IMR-90 (cell line): ENCODE measurements at regions not wholly inside any gene's neighbourhood (a gene's known extent, or its start where the extent isn't known, plus 50 kb on each side); places are given as distances from the start of the nearest gene placed in this dataset.

Source experiments
- ATAC-seq: fragments of 200-7000 bp; cut with Tn5 transposase; 2 replicates; pipeline ENCODE4 v1.9.1; 2020; ENCODE audit warnings: low read depth, mild to moderate bottlenecking, moderate library complexity
- BruUV-seq: library from RNA; stranded (reverse); fragments of 400-500 nt; replicated peaks from 2 replicates; lab custom pipeline; 2021; lab: Mats Ljungman, UMichigan
- CTCF ChIA-PET: fragments of 300-600 bp; formaldehyde crosslinking; extraction: SDS; loops from one replicate; lab custom pipeline; 2021; ENCODE audit warnings: antibody characterized with exemption; lab: Yijun Ruan, JAX
- POLR2A ChIA-PET: fragments of 300-600 bp; sonication (Branson Sonifier 250); formaldehyde crosslinking; loops from one replicate; lab custom pipeline; 2022; ENCODE audit warnings: antibody characterized with exemption; ENCODE audit not compliant: unreplicated experiment; lab: Charles Lee
- DNase-seq: peaks from one replicate; pipeline ENCODE4 v3.0.0; 2013
- H2AFZ ChIP-seq: replicated peaks from 2 replicates; pipeline ENCODE3; 2013; ENCODE audit warnings: low read length, mild to moderate bottlenecking; ENCODE audit not compliant: poor library complexity
- H2AK5ac ChIP-seq: 2 replicates; pipeline ENCODE4 v1.6.1; 2013; ENCODE audit warnings: low read depth, low read length, inconsistent platforms
- H2AK9ac ChIP-seq: replicated peaks from 2 replicates; pipeline ENCODE3; 2013; ENCODE audit warnings: mild to moderate bottlenecking, low read depth, low read length, moderate library complexity; ENCODE audit not compliant: poor library complexity
- H2BK120ac ChIP-seq: 2 replicates; pipeline ENCODE4 v1.6.1; 2013; ENCODE audit warnings: low read depth, low read length, inconsistent platforms
- H2BK15ac ChIP-seq: 3 replicates; pipeline ENCODE4 v1.6.1; 2013; ENCODE audit warnings: low read depth, low read length, inconsistent platforms
- H2BK20ac ChIP-seq: 2 replicates; pipeline ENCODE4 v1.6.1; 2013; ENCODE audit warnings: low read depth, mild to moderate bottlenecking, inconsistent platforms, low read length, moderate library complexity
- H2BK5ac ChIP-seq: 2 replicates; pipeline ENCODE4 v1.6.1; 2013; ENCODE audit warnings: mild to moderate bottlenecking, low read depth, low read length, inconsistent platforms; ENCODE audit not compliant: poor library complexity, severe bottlenecking
- H3K14ac ChIP-seq: replicated peaks from 2 replicates; pipeline ENCODE4 v1.6.1; 2013; ENCODE audit warnings: low read depth, low read length, inconsistent platforms
- H3K18ac ChIP-seq: 2 replicates; pipeline ENCODE4 v1.6.1; 2013; ENCODE audit warnings: low read depth, low read length, control low read depth
- H3K23ac ChIP-seq: 2 replicates; pipeline ENCODE4 v1.6.1; 2013; ENCODE audit warnings: low read depth, low read length, inconsistent platforms
- H3K27ac ChIP-seq: 2 replicates; pipeline ENCODE4 v1.5.1; 2013; ENCODE audit warnings: mild to moderate bottlenecking, control low read depth, low read length; ENCODE audit not compliant: insufficient read depth
- H3K27me3 ChIP-seq: 2 replicates; pipeline ENCODE4 v1.6.1; 2013; ENCODE audit warnings: low read length; ENCODE audit not compliant: control insufficient read depth, insufficient read depth
- H3K36me3 ChIP-seq: 2 replicates; pipeline ENCODE4 v1.6.1; 2013; ENCODE audit warnings: low read length, mixed read lengths; ENCODE audit not compliant: control insufficient read depth, insufficient read depth
- H3K4ac ChIP-seq: 2 replicates; pipeline ENCODE4 v1.6.1; 2013; ENCODE audit warnings: low read depth, low read length, inconsistent platforms
- H3K4me1 ChIP-seq: 2 replicates; pipeline ENCODE4 v1.6.1; 2013; ENCODE audit warnings: low read length, mixed read lengths; ENCODE audit not compliant: control insufficient read depth, insufficient read depth
- H3K4me2 ChIP-seq: 2 replicates; pipeline ENCODE4 v1.6.1; 2013; ENCODE audit warnings: low read depth, mild to moderate bottlenecking, control low read depth, low read length, moderate library complexity
- H3K4me3 ChIP-seq: 2 replicates; pipeline ENCODE4 v1.5.1; 2013; ENCODE audit warnings: low read depth, mild to moderate bottlenecking, control low read depth, low read length, moderate library complexity; ENCODE audit not compliant: insufficient read depth
- H3K56ac ChIP-seq: 2 replicates; pipeline ENCODE4 v1.6.1; 2013; ENCODE audit warnings: low read length, inconsistent platforms; ENCODE audit not compliant: insufficient read depth; ENCODE audit errors: extremely low read depth
- H3K79me1 ChIP-seq, 2 experiments: 2 replicates each; pipeline ENCODE4 v1.6.1; 2013; ENCODE audit warnings: low read length in 2 of 2, inconsistent platforms in 1 of 2, low read depth in 1 of 2
- H3K9ac ChIP-seq: 2 replicates; pipeline ENCODE4 v1.6.1; 2013; ENCODE audit warnings: low read depth, low read length, control low read depth
- H3K9me1 ChIP-seq: 2 replicates; pipeline ENCODE4 v1.6.1; 2013; ENCODE audit warnings: low read length, inconsistent platforms; ENCODE audit not compliant: insufficient read depth
- H3K9me3 ChIP-seq: 2 replicates; pipeline ENCODE4 v1.6.1; 2013; ENCODE audit warnings: low read length; ENCODE audit not compliant: control insufficient read depth, insufficient read depth
- H4K20me1 ChIP-seq: 2 replicates; pipeline ENCODE4 v1.6.1; 2013; ENCODE audit warnings: low read length, inconsistent platforms; ENCODE audit not compliant: insufficient read depth
- H4K5ac ChIP-seq: 2 replicates; pipeline ENCODE4 v1.6.1; 2013; ENCODE audit warnings: mild to moderate bottlenecking, low read depth, low read length, control low read depth
- H4K8ac ChIP-seq, 2 experiments: 2 replicates each; pipeline ENCODE4 v1.6.1; 2013; ENCODE audit warnings: low read depth in 2 of 2, low read length in 2 of 2, control low read depth in 1 of 2, inconsistent platforms in 1 of 2
- H4K91ac ChIP-seq: 2 replicates; pipeline ENCODE4 v1.6.1; 2013; ENCODE audit warnings: low read depth, low read length, inconsistent platforms; ENCODE audit not compliant: insufficient read depth
- BHLHE40 ChIP-seq: fragments of 150-350 bp; IDR thresholded peaks from 2 replicates; pipeline ENCODE4 v1.6.1; 2016; ENCODE audit warnings: mild to moderate bottlenecking, low read depth, low read length
- CEBPB ChIP-seq: IDR thresholded peaks from 2 replicates; pipeline ENCODE4 v1.6.1; 2012; ENCODE audit warnings: low read depth, low read length, improper control_type of control experiment
- CHD1 ChIP-seq: IDR thresholded peaks from 2 replicates; pipeline ENCODE4 v1.6.1; 2012; ENCODE audit warnings: low read depth, low read length, improper control_type of control experiment
- ELK1 ChIP-seq: fragments of 150-350 bp; IDR thresholded peaks from 2 replicates; pipeline ENCODE4 v1.6.1; 2016; ENCODE audit warnings: low read depth, mild to moderate bottlenecking, low read length, moderate library complexity, borderline replicate concordance
- FOS ChIP-seq: fragments of 150-350 bp; IDR thresholded peaks from 2 replicates; pipeline ENCODE4 v1.6.1; 2016; ENCODE audit warnings: low read depth, low read length
- MAFK ChIP-seq: IDR thresholded peaks from 2 replicates; pipeline ENCODE4 v1.6.1; 2012; ENCODE audit warnings: low read depth, low read length, improper control_type of control experiment
- MAZ ChIP-seq: IDR thresholded peaks from 2 replicates; pipeline ENCODE4 v1.6.1; 2012; ENCODE audit warnings: low read depth, mild to moderate bottlenecking, low read length, improper control_type of control experiment, moderate library complexity, borderline replicate concordance
- MXI1 ChIP-seq: IDR thresholded peaks from 2 replicates; pipeline ENCODE4 v1.6.1; 2012; ENCODE audit warnings: low read depth, mild to moderate bottlenecking, low read length, moderate library complexity, borderline replicate concordance
- NFE2L2 ChIP-seq: fragments of 150-350 bp; IDR thresholded peaks from 2 replicates; pipeline ENCODE4 v1.6.1; 2016; ENCODE audit warnings: low read depth, mild to moderate bottlenecking, low read length
- POLR2A ChIP-seq: IDR thresholded peaks from 2 replicates; pipeline ENCODE4 v1.6.1; 2012; ENCODE audit warnings: mild to moderate bottlenecking, low read depth, low read length
- RAD21 ChIP-seq: IDR thresholded peaks from 2 replicates; pipeline ENCODE4 v1.6.1; 2012; ENCODE audit warnings: low read length, improper control_type of control experiment
- RCOR1 ChIP-seq: IDR thresholded peaks from 2 replicates; pipeline ENCODE4 v1.6.1; 2012; ENCODE audit warnings: mild to moderate bottlenecking, low read length, improper control_type of control experiment; ENCODE audit not compliant: insufficient replicate concordance
- RFX5 ChIP-seq: IDR thresholded peaks from 2 replicates; pipeline ENCODE4 v1.8.0; 2012; ENCODE audit warnings: low read depth, mild to moderate bottlenecking, low read length, moderate library complexity
- SMC3 ChIP-seq: fragments of 150-350 bp; IDR thresholded peaks from 2 replicates; pipeline ENCODE4 v1.6.1; 2016; ENCODE audit warnings: low read depth, mild to moderate bottlenecking, antibody characterized with exemption, low read length, moderate library complexity
- WGBS, 2 experiments: methylation state at CpG; one replicate each; pipeline versions ENCODE4 v1.1.5 to v1.1.7; 2013; ENCODE audit warnings: missing lambda C conversion rate in 2 of 2; ENCODE audit not compliant: insufficient read length in 1 of 2; ENCODE audit errors: extremely low coverage in 2 of 2; 5-methylcytosine and 5-hydroxymethylcytosine counted together
- dilution Hi-C: fragments of 300-500 bp; cut with HindIII; formaldehyde crosslinking; loops from one replicate; pipeline ENCODE4 v1.14.3; 2018; ENCODE audit warnings: low sequenced_read_pairs; ENCODE audit not compliant: unreplicated experiment
- in situ Hi-C: fragments of 300-500 bp; cut with MboI; formaldehyde crosslinking; loops from 3 replicates; pipeline ENCODE4 v1.14.3; 2019; ENCODE audit warnings: low sequenced_read_pairs, inconsistent platforms, mixed read lengths
- intact Hi-C: fragments of 100-400 bp; cut with micrococcal nuclease; formaldehyde crosslinking; loops from 2 replicates; pipeline ENCODE4 v1.10.0; 2022
- TF ChIP-seq, protein P1 (sequence below): conservative IDR thresholded peaks from 2 replicates; pipeline ENCODE4 v1.5.1; 2012; ENCODE audit warnings: mild to moderate bottlenecking, low read depth, low read length, improper control_type of control experiment
- TF ChIP-seq, protein P2 (sequence below): fragments of 150-350 bp; IDR thresholded peaks from 2 replicates; pipeline ENCODE4 v1.6.1; 2017; ENCODE audit warnings: mild to moderate bottlenecking, antibody characterized with exemption, low read length, low read depth

DNA sequence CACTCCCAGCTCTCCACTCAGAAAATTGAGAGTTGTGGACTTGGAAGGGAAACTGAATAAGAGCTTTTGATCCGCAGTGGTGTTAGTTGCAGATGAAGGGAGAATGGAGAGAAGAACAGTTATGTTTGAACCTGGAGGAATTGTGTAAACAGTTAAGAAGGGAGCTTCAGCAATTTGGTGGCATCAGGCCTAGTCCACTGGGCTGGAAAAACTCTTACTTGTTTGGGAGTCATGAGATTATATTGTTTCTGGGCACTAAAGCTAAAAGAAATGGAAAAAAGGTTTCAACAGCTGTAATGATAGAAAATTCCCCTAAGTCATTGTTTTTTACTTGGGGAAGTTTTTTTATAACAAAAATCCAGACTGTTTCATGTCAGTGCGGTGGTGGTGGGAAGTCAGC lies 256.1 kb upstream of the C1orf87 start:
- Histone ChIP-seq H4K8ac (no peak overlapping the region), H3K4ac (no peak overlapping the region), H2BK15ac (no peak overlapping the region), H3K9me3 (no peaks in the 10 kb centered on the region), H2BK20ac (no peak overlapping the region), H2AK9ac (no peak overlapping the region), H3K4me3 (no peak overlapping the region), H3K79me1 (no peaks in the 10 kb centered on the region), H3K14ac (no peak overlapping the region), H3K4me2 (no peak overlapping the region), H4K91ac (no peak overlapping the region), H3K27me3 (no peaks in the 10 kb centered on the region), H3K27ac (no peak overlapping the region), H4K20me1 (no peaks in the 10 kb centered on the region), H3K23ac (no peak overlapping the region), H4K5ac (no peak overlapping the region), H3K18ac (no peak overlapping the region), H2AFZ (no peak overlapping the region), H2BK120ac (no peak overlapping the region), H2BK5ac (no peak overlapping the region), H3K36me3 (no peaks in the 10 kb centered on the region), H3K9me1 (no peaks in the 10 kb centered on the region), H3K56ac (no peak overlapping the region), H3K4me1 (no peaks in the 10 kb centered on the region), H2AK5ac (no peak overlapping the region), H3K9ac (no peak overlapping the region)
- CTCF ChIA-PET: no interaction called here
- POLR2A ChIA-PET: no interaction called here
- intact Hi-C loops (no loop called here), in situ Hi-C loops (no loop called here), dilution Hi-C loops (no loop called here)
- ATAC-seq (no peak), DNase-seq (no peak)
- no CpG with 5 or more reads among the region's 2 CpGs for WGBS, 2 experiments
- BruUV-seq: no TSS peak
- no peak for TF ChIP-seq BHLHE40
- no peak for TF ChIP-seq RFX5
- TF ChIP-seq POLR2A: no peak
- TF ChIP-seq MAZ: no peak
- no peak for TF ChIP-seq SMC3
- no peak for TF ChIP-seq ELK1
- TF ChIP-seq CHD1: no peak
- no peak for TF ChIP-seq MAFK
- TF ChIP-seq NFE2L2: no peak
- TF ChIP-seq, protein P1, sequence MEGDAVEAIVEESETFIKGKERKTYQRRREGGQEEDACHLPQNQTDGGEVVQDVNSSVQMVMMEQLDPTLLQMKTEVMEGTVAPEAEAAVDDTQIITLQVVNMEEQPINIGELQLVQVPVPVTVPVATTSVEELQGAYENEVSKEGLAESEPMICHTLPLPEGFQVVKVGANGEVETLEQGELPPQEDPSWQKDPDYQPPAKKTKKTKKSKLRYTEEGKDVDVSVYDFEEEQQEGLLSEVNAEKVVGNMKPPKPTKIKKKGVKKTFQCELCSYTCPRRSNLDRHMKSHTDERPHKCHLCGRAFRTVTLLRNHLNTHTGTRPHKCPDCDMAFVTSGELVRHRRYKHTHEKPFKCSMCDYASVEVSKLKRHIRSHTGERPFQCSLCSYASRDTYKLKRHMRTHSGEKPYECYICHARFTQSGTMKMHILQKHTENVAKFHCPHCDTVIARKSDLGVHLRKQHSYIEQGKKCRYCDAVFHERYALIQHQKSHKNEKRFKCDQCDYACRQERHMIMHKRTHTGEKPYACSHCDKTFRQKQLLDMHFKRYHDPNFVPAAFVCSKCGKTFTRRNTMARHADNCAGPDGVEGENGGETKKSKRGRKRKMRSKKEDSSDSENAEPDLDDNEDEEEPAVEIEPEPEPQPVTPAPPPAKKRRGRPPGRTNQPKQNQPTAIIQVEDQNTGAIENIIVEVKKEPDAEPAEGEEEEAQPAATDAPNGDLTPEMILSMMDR: no peak
- no peak for TF ChIP-seq RAD21
- TF ChIP-seq, protein P2, sequence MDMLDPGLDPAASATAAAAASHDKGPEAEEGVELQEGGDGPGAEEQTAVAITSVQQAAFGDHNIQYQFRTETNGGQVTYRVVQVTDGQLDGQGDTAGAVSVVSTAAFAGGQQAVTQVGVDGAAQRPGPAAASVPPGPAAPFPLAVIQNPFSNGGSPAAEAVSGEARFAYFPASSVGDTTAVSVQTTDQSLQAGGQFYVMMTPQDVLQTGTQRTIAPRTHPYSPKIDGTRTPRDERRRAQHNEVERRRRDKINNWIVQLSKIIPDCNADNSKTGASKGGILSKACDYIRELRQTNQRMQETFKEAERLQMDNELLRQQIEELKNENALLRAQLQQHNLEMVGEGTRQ: no peak
- no peak for TF ChIP-seq MXI1
- TF ChIP-seq CEBPB: no peak
- no peak for TF ChIP-seq RCOR1
- TF ChIP-seq FOS: no peak
